ENCODE measurements at regions not wholly inside any gene's neighbourhood (a gene's known extent, or its start where the extent isn't known, plus 50 kb on each side); places are given as distances from the start of the nearest gene placed in this dataset.

DNA sequence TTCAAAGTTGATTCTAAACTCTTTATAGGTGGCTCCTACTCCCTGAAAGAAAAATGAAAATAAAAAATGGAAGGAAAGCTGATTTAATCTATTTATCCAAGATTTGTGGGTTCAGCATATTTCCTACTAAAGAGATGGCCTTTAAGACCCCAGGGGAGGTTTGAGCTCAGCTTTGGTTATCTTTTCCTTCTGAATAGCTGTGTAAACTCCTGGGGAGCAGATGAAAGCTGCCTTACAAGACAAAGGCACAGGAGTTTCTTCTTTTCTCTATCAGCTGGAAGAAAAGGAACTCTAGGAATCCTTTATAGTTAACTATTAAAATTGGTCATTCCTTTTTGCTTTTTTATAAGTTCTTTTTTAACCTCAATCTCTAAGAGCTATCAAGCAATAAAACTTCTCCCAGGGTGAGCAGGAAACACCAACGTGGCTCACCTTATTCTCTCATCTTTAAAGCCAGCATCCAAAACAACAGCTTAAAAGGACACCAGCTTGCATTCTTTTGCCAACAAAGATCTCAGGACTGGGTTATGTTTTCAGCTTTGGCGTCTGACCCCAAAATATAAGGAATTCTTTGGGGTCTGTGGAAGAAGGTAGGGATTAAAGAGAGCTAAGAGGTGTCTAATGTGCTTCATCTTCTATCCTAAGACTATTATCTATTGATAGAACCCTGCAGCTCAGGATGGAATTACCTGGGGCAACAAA is 371.7 kb upstream of the KITLG start:
- WGBS, 2 donors = 57 to 65% methylated on average over 2 of the region's 2 CpGs
- no peak overlapping the region for H3K4me3 ChIP-seq (ENCODE audit: low read depth, poor library complexity, severe bottlenecking)
- no peak for TF ChIP-seq CTCF (IDR thresholded peaks at IDR 0.05)
- TF ChIP-seq POLR2A (IDR thresholded peaks at IDR 0.05) = no peak
- intact Hi-C loops (cut with DNase I; ENCODE audit: low total_unique reads) = no loop called here
- no peak for DNase-seq (ENCODE audit: low spot score in 2 of 2)

DNA sequence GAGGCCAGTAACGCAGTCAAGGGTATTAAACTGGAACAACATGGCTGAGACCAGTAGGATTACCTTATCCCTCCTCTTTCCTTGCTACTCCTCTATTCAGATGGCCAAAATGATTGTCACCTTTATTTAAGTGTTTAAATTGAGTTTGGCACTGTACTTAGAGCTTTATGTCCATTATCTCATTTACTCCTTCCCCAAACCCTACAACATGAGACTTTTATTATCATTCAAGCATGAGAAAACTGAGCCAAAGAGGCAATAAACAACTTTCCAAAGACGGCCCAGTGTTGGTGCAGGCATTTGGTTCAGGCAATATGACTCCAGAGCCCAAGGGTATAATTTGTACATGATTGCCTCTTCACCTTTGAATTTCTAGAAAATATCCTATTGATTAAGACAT is 370.9 kb upstream of the KITLG start:
- intact Hi-C loops (cut with DNase I; ENCODE audit: low total_unique reads) = no loop called here
- DNase-seq (ENCODE audit: low spot score in 2 of 2) = no peak
- no peak for TF ChIP-seq POLR2A (IDR thresholded peaks at IDR 0.05)
- no peak for TF ChIP-seq CTCF (IDR thresholded peaks at IDR 0.05)
- H3K4me3 ChIP-seq (ENCODE audit: low read depth, poor library complexity, severe bottlenecking) = no peak overlapping the region
- 55 to 67% methylated on average over 2 of the region's 2 CpGs for WGBS, 2 donors

GRCh38 chr12:88947486-88948043 is 367.3 kb upstream of the KITLG start:
- no peak for TF ChIP-seq POLR2A (IDR thresholded peaks at IDR 0.05)
- no peak for TF ChIP-seq CTCF (IDR thresholded peaks at IDR 0.05)
- WGBS, 2 donors = 84 to 89% methylated on average over 3 of the region's 3 CpGs
- no peak overlapping the region for H3K4me3 ChIP-seq (ENCODE audit: low read depth, poor library complexity, severe bottlenecking)
- DNase-seq (ENCODE audit: low spot score in 2 of 2) = no peak
- intact Hi-C loops (cut with DNase I; ENCODE audit: low total_unique reads) = no loop called here

DNA sequence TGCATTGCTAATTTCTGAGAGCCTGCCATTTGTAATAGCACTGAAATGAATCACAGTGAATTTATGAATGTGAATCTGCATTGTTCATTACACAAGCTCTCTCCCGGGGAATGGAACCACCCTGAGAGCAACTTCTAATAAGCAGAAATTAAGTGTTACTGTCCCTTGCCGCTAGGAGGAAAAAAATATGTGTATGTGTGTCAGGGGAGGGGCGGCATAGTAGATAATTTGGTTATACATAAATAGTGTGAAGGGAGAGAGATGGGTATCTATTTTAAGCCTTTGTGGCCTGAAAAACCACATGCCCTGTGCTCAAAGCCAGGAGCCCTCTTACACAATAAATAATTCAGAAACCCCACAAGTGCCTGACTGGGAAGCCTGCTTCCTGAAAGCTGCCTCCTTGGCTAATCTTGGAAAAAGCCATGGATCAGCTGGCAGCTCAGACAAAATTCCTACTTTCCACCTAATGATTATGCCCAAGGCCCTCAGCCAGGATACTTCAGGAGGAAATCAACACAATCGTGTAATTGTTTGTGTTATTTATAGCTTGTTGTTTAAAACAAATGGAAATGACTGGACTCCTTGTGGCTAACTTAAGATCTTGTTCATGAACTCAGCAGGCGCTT is 366.2 kb upstream of the KITLG start:
- no peak for TF ChIP-seq POLR2A (IDR thresholded peaks at IDR 0.05)
- no peak for TF ChIP-seq CTCF (IDR thresholded peaks at IDR 0.05)
- peak; percentile 26 to 65 for DNase-seq (ENCODE audit: low spot score in 2 of 2)
- H3K4me3 ChIP-seq (ENCODE audit: low read depth, poor library complexity, severe bottlenecking) = no peak overlapping the region
- intact Hi-C loops (cut with DNase I; ENCODE audit: low total_unique reads) = no loop called here
- 17 to 25% methylated on average over 5 of the region's 5 CpGs for WGBS, 2 donors

DNA sequence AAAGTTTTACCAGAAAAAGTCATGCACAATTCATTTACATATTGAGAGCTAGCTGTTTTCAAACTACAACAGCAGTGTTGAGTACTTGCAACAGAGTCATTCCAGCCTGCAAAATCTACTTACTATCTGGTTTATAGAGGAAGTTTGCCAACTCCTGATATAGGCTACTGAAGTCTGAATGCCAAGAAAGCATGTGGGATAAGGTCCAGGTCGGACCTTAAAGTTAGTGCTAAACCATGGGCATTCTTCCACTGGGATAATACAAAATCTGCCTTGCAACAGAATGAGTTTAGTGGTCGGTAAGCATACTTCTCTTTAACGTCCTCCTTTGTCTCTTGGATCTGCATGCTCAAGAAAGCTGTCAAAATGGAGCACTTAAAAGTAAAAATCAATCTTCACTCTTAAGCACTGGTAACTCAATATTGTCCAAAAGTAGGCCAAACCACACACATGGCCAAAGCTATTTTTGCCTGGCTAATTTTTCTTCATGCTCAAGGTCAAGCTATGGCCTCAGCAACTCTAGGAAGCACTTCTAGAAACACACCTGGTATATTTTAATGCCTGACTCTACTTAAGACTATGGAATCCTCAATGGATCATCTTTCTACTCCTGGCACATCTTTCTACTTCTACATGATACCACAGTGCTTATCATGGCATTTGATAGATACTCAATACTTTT is 364.9 kb upstream of the KITLG start:
- no peak for DNase-seq (ENCODE audit: low spot score in 2 of 2)
- 90 to 94% methylated on average over 3 of the region's 3 CpGs for WGBS, 2 donors
- intact Hi-C loops (cut with DNase I; ENCODE audit: low total_unique reads) = no loop called here
- H3K4me3 ChIP-seq (ENCODE audit: low read depth, poor library complexity, severe bottlenecking) = no peak overlapping the region
- no peak for TF ChIP-seq CTCF (IDR thresholded peaks at IDR 0.05)
- no peak for TF ChIP-seq POLR2A (IDR thresholded peaks at IDR 0.05)

All from lower leg skin (tissue), 4 donors.